Ramos (cell line): ENCODE measurements at regions not wholly inside any gene's neighbourhood (a gene's known extent, or its start where the extent isn't known, plus 50 kb on each side); places are given as distances from the start of the nearest gene placed in this dataset.
"Not testable (repeated sequence)": the region's sequence is repeated elsewhere in the genome, so short reads cannot be mapped to it uniquely, and the experiment has no call there.

Experiments used
- in situ Hi-C: fragments of 300-500 bp; cut with MboI; formaldehyde crosslinking; loops from one replicate; pipeline ENCODE4 v1.14.3; 2022; ENCODE audit warnings: low sequenced_read_pairs; ENCODE audit not compliant: unreplicated experiment

DNA sequence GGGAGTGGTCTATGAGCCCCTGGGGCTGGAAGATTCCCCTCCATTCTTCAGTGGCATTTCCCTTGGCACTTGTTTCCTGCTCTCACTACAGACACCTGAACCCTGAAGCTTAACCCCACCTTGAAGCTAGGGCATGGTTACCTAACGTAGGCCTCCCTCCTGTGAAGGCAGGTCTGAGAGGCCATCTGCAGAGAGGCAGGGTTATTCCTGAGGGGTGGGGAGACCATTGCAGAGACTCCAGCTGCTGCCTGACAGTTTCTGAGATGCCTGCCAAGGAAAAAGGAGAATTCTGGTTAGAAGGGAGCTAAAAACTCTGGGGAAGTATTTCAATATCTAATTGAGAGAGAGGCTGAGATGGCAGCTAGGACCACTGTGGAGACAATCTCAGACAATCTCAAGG lies 119.3 kb upstream of the NDUFV2 start:
- in situ Hi-C loops = loop anchor here (25.0 kb wide), 1 partner anchor 496 kb away; no protein-coding TSS in a partner anchor

DNA sequence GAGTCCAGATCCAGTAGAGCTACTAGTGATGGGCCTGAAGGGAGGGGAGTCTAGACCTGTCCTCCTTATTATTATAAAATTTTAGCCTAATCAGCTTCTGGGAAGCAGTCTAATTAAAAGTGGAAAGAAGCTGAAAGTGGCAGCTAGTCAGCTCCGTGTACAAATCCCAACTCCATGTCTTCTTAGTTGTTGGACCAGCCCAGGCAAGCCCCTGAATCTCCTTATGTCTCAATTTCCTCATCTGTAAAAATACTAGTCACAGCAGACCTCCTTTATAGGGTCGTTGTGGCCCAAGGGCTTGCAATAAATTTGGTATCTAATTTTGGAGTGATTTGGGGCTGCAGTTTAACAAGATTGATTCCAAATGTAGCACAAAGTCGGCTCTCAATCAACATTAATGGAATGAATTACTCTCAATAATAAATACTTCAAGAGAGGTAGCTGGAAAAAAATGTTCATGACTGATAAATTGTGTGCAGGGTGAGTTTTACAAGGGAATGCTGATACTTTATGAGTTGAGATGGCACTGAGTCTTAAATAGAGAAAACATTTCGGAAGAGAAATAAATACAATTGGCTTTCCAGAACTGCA lies 118.3 kb upstream of the NDUFV2 start:
- in situ Hi-C loops = loop anchor here (25.0 kb wide), 1 partner anchor 497 kb away; no protein-coding TSS in a partner anchor

DNA sequence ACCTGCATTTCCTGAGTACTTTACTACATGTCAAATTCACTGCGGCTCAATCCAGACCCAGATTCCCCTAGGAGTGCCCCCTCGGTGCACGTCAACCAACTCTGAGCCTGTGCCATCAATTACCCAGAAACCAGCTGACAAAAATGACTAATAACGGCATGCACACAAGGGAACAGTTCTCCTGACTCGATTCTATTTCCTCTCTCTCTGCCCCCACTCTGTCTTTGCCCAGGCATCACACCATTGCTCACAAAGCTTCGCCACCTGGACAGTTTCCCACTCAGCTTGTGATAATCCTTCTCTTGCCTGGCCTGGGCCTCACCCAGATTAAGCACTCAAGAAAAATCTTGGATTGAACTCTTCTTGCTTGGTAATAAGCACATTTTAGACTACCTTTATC lies 115.3 kb upstream of the NDUFV2 start:
- in situ Hi-C loops = loop anchor here (5.0 to 25.0 kb wide), 2 partner anchors 330 to 500 kb away; no protein-coding TSS in a partner anchor

DNA sequence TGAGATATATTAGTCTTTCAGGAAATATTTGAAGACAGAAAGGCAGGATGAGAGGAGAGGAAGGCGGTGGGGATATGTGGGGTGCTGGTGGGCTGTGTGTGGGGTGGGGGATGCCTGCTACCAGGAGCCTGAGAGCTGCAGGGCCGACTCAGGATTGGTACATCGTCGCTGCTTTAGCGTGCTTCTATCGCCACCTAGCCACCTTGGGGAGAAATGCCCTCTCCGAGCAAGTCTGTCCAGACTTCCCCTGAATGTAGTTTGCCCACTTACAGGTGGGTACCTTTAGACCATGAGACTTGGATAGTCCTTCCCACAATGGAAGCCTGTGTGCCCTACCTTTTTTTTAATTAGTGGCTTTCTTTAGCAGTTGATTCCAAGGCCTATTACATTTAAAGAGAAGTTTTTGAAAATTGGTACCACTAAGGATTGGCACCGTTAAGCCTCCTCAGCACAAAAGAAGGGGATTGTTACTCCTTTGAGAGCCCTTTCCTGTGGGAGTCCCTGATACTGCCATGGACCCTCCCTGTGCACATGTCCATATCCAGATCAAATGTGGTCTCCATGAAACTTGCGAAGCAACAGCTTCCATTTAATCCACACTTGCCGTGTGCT lies 114.1 kb upstream of the NDUFV2 start:
- in situ Hi-C loops = loop anchor here (5.0 to 25.0 kb wide), 2 partner anchors 331 to 501 kb away; no protein-coding TSS in a partner anchor

DNA sequence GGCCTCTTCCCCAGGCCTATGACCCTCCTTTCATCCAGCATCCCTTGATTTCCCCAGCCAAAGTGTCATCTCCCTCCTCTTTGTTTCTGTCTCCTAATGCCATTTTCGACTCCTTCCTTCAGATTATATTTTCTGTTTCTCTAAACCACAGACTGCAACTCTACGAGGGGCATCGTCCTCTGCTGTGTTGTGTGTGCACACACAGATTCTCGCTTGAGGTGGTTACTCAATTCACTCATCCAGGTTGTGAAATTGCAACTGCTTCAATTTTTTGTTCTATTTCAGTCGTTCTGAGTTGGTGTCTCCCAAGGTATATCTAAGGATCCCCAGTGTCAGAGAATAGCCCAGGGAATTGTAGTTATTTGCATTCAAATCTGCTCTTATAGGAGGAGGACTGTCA lies 113.5 kb upstream of the NDUFV2 start:
- in situ Hi-C loops = loop anchor here (5.0 to 25.0 kb wide), 2 partner anchors 332 to 502 kb away; no protein-coding TSS in a partner anchor

DNA sequence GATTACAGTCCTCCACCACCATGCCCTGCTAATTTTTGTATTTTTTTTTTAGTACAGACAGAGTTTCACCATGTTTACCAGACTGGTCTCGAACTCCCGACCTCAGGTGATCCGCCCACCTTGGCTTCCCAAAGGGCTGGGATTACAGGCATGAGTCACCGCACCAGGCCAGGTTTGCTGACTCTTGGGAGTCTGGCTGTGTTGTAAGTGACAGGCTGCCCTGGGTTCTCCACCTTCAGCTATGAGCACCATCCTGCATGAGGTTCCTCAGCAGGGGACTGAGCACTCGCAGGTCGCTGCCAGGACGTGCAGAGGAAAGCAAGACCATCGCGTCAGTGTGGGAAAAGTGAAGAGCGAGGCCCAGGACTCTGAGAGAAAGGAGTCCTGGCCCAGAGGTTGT lies 112.6 kb upstream of the NDUFV2 start:
- in situ Hi-C loops = loop anchor here (5.0 to 25.0 kb wide), 2 partner anchors 333 to 503 kb away; no protein-coding TSS in a partner anchor

DNA sequence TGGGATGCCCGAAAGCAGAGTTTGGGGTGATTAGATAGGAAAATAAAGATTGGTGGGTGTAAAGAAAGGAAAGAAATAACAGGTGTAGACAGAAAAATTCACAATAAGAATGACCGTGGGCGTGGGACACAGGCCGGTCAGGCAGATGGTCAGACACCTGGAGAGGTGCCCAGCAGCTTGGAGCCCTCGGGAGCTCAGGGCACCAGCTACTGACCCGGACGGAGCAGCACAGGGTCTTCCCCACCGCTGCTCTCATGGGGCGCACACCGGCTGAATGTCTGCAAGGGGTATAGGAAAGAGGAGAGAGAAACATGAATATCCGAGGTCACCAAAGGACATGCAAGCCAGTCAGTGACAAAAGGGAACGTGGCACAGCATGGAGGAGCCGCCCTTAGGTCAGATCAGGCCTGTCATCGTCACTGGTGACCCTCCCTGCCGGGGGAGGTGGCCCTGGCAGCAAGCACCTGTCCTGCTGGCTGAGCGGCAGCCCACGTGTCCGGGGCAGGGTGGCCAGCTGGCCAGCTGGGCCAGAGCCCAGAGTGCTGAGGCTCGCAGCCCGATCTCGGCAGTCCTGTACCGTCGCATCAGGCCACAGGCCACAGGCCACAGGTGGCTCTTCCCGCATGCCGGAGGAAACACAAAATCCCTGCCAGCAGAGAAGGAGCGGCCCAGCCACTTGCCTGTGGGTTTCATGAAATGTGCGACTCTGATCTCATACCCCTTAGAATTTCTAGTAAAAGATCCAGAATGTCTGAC lies 112.0 kb upstream of the NDUFV2 start:
- in situ Hi-C loops = loop anchor here (25.0 kb wide), 1 partner anchor 503 kb away; no protein-coding TSS in a partner anchor

DNA sequence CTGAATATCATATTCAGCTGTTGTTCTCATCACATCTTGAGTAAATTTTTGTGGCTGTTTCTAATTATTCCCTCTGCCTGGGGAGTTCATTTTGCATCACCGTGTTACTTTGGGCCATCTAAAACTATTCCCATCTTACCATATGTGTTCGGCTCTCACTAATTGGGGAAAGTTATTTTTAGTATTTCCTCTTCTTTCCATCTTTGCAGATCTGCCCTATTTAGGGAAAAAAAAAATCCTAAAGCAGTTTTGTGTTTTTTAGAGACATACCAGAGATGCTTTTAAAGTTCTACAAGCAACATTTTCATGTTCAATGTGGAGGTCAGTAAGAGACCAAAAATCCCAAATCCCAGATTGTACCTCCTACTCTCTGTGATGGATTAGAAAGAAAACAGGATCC lies 111.3 kb upstream of the NDUFV2 start:
- in situ Hi-C loops = loop anchor here (25.0 kb wide), 1 partner anchor 504 kb away; no protein-coding TSS in a partner anchor

DNA sequence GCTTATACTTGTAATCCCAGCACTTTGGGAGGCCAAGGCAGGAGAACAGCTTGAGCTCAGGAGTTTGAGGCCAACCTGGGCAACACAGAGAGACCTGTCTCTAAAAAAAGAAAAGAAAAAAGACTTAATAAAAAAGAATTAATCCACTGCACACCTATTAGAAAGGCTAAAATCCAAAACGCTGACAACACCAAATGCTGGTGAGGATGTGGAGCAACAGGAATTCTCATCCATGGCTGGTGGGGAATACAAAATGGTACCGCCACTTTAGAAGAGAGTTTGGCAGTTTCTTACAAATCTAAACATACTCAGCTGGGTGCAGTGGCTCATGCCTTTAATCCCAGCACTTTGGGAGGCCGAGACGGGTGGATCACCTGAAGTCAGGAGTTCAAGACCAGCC lies 110.0 kb upstream of the NDUFV2 start:
- in situ Hi-C loops = loop anchor here (25.0 kb wide), 1 partner anchor 505 kb away; no protein-coding TSS in a partner anchor

DNA sequence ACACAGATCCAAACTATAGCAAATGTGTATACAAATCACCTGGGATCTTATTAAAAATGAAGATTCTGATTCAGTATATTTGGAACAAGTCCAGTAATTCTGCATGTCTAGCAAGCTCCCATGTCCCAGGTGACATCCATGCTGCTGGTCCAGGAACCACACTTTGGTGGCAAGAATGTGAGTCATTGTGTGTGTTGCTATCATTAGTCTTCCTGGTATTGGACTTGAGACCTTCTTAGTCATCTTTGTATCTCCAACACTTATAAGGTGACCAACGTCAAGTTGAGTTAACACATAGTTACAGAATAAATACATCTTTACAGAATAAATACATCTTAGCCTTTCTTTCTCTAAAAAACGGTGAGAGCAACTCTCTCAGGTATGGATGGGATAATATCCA lies 107.9 kb upstream of the NDUFV2 start:
- in situ Hi-C loops = loop anchor here (25.0 kb wide), 1 partner anchor 507 kb away; no protein-coding TSS in a partner anchor

DNA sequence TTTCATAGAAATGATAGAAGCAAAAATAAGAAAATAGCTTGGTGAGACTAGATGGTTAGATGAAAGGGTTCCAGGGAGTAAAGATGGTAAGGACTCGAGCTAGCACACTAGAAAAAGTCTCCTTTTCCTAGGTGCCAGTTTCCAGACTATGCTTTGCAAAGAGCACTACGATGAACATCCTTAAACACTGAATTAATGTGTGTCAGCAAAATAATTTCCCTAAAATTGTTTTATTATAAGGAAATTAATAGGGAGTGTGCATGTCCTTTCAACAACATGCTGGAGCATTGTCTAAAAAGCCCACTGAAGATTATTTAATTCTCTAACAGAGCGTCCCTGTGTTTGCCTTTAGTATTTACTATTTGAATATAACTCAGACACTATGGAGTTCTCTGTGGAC lies 107.4 kb upstream of the NDUFV2 start:
- in situ Hi-C loops = loop anchor here (25.0 kb wide), 1 partner anchor 508 kb away; no protein-coding TSS in a partner anchor

DNA sequence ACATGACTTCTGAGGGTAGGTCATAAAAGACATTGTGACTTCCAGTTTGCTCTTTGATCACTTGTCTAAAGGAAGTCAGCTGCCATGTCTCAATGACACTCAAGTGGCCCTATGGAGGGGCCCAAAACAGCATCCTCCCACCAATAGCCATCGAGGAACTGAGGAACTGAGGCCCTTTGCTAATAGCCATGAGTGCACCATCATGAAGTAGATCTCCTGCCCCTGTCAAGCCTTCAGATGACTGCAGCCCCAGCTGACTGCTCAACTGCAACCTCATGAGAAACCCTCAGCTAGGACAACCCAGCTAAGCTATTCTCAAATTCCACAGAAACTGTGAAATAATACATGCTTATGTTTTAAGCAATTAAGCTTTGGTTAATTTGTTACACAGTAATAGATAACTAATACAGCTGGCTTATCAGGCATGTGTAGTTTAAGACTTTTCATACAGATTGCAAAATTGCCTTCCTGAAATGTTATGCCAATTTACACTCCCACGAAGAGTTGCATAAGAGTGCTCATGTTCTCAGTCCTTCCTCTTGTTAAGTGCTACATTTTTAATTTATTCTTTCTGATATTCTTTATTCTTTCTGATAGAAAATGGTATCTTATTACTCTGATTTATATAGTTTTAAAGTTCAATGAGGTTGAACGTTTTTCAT lies 105.6 kb upstream of the NDUFV2 start:
- in situ Hi-C loops = loop anchor here (25.0 kb wide), 1 partner anchor 510 kb away; no protein-coding TSS in a partner anchor

DNA sequence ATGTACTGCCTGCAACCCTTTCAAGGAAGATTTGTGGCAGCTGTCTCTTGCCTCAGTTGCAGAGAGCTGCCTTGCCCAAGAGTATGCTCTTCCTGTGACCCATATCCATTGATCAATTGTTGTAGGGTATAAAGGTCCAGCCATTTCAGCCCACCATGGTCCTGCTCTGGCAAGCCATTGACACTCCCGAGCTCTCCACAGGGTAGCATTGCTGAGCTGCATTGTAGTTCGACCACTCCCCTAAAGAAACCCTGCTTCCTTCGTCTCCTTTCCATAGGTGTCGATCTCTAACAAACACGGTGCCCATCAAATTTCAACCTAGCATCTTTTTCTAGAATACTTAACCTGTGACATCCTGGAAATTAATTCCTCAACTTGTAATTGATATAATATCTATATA lies 104.9 kb upstream of the NDUFV2 start:
- in situ Hi-C loops = loop anchor here (25.0 kb wide), 1 partner anchor 510 kb away; no protein-coding TSS in a partner anchor

DNA sequence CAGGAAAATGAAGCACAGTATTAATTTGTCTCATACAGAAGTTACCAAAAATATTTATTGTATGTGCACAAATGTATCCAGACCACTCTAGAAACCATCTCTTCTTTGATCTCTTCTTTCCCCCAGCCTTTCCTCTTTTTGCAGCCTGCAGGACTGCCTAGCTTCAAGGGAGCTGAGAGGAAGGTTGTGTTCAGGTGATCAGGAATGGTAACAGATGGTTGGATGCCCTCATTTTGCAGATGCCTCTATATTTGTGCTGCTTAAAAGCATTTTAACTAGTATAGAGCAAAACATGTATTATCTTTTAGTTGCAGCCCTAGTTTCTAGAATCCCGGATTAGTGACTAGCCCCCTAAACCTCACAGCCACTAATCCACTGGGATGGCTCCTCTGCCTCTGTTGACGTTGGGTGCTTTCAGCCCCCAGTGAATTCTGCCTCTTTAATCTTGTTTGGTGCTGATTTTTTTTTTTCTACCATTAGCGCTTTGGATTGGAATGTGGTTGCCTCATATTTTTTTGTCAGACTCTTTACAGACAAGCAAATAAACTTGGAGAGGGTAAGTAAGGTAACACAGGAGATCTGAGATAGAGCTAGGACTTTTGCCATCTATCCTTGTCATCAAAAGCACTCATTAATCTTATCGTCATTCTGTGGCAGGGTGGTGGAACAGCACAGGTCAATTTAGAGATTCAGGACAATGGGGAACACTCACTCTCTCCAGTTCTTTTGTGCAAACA lies 103.8 kb upstream of the NDUFV2 start:
- in situ Hi-C loops = loop anchor here (25.0 kb wide), 1 partner anchor 511 kb away; no protein-coding TSS in a partner anchor

DNA sequence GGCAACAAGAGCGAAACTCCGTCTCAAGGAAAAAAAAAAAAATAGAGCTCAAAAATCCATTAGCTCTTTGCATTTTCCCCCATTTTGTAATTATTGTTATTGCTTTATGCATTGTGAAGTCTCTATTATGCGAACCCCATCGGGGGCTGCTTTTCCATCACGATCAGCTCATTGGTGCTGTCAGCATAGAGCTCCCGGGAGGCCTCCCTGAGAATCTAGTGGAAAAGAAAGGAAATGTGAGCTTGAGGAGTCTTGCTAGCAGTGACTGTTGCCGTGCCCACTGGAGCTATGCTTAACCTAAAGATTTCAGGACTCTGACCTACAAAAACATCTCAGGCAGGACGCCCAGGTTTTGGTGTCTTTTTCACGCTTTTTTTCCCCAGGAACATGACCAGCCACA lies 102.6 kb upstream of the NDUFV2 start:
- in situ Hi-C loops = loop anchor here (25.0 kb wide), 1 partner anchor 513 kb away; no protein-coding TSS in a partner anchor

DNA sequence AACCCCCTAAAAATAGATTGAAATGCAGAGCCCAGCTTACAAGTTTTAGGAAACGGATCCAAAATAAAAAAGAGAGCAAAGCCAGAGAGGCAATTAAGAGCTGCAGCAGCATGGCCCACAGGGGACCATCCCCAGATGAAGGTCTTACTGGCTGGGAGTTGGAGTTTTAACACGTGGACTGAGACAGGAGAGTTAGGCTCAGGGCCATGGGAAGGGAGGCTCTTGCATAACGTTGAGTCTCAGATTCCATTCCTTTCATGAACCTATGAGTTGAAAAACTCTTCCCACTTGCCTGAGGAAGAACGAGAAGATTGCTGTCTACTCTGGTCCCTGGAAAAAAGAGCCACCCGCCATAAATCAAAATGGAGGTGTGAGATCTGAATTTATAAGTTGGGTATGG lies 101.8 kb upstream of the NDUFV2 start:
- in situ Hi-C loops = no loop called here

DNA sequence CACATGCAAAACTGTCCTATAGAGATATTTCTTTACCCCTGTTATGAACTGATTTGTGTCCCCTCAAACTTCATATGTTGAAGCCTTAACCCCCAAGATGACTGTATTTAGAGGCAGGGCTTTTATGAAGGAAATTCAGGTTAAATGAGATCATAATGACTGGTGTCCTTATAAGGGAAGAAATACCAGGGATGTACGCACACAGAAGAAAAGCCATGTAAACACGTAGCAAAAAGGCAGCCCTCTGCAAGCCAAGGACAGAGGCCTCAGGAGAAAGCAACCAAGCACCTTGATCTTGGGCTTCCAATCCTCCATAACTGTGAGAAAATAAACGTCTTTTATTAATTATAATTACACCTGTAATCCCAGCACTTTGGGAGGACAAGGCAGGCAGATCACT lies 101.3 kb upstream of the NDUFV2 start:
- in situ Hi-C loops = no loop called here

DNA sequence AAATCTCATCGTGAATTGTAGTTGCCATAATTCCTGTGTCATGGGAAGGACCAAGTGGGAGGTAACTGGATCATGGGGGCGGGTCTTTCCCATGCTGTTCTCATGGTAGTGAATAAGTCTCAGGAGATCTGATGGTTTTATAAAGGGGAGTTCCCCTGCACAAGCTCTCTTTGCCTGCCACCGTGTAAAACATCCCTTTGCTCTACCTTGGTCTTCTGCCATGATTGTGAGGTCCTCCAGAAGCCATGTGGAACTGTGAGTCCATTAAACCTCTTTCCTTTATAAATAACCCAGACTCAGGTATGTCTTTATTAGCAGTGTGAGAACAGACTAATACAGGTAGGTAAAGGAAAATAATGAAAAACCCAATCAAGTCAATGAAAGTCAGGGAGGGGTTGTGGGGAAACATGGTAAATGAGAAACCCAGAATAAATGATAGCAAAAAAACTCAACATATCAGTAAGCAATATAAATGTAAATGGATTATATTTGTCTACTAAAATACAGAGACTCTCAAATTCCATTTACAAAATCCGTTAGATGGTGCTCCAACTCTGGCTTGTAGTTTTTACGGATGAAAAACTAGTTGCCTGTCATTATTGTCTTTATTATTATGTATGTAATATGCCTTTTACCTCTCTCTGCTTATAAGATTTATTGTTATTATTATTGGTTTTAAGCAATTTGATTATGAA lies 98.9 kb upstream of the NDUFV2 start:
- in situ Hi-C loops = no loop called here

DNA sequence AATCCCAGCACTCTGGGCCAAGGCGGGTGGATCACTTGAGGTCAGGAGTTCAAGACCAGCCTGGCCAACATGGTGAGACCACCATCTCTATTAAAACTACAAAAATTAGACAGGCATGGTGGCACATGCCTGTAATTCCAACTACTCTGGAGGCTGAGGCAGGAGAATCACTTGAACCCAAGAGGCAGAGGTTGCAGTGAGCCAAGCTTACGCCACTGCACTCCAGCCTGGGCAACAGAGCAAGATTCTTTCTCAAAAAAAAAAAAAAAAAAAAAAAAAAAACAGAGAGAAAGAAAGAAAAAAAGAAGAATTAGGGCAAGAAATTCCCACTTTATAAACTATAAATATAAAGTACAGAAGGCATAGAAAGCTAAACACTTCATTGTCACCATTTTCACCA lies 98.2 kb upstream of the NDUFV2 start:
- in situ Hi-C loops = not testable (repeated sequence)
